Fibroblast of skin of abdomen (primary cell): ENCODE measurements at regions not wholly inside any gene's neighbourhood (a gene's known extent, or its start where the extent isn't known, plus 50 kb on each side); places are given as distances from the start of the nearest gene placed in this dataset.
"Not testable (repeated sequence)": the region's sequence is repeated elsewhere in the genome, so short reads cannot be mapped to it uniquely, and the experiment has no call there.

Experiments
- DNase-seq: peaks from one replicate; pipeline ENCODE4 v3.0.0-alpha.2; 2013

- no peak for DNase-seq
Measured at GRCh38 chr4:141463678-141464077, 172.7 kb upstream of the IL15 start.

DNA sequence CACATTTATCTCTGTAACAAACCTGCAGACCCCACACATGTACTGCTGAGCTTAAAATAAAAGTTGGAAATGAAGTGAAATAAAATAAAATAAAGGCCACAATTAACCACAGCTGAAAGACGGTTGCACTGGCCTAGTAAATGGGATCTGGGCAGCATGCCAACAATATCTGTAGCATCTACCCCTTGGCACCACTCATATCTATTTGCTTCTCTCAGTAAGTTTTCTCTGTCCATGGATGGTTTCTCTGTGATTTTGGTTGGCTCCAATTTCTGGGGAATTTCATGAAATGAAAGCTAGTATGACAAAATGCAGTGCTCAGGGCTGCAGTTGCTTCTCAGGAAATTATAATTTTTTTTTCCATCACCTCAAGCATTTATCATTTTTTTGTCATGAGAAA, 172.0 kb upstream of the IL15 start:
- no peak for DNase-seq

DNA sequence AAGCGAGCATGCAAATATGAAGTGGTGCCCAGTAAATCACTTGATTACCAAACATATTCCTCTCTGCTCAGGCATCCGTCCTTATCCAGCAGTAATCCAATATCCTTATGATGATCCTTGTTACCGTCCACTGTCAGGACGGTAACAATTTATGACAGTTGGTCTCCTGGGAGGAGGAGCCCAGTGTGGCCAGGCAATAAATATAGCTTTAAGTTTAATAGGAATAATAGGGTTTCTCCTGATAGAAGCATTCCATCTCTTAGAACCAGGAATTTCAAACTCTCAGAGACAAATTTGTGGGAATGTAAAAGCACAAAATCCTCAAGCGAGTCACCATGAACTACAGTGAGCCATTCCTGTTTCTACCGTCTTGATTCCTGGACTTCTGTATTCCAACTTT, 171.2 kb upstream of the IL15 start:
- peak; percentile 71 for DNase-seq

GRCh38 chr4:141467225-141467624, 169.2 kb upstream of the IL15 start:
- no peak for DNase-seq

DNA sequence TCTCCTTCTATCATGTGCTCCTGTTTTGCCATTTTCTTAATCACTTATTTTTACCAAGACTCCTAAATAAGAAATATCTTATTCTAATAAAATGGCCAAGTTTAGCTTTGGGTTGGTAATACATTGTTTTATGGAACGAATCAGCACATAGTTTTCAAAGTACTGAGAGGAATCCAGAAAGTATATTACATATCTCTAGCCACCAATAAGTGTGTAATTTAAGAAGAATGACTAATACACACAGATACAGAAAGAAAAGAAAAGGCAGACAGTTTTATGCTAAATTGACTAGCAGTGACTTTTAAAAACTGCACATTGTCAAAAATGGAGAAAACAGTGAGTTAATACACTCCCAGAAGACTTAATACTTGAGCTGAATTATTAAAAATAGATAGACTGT, 167.0 kb upstream of the IL15 start:
- DNase-seq: no peak

GRCh38 chr4:141473026-141473540, 163.3 kb upstream of the IL15 start:
- no peak for DNase-seq

DNA sequence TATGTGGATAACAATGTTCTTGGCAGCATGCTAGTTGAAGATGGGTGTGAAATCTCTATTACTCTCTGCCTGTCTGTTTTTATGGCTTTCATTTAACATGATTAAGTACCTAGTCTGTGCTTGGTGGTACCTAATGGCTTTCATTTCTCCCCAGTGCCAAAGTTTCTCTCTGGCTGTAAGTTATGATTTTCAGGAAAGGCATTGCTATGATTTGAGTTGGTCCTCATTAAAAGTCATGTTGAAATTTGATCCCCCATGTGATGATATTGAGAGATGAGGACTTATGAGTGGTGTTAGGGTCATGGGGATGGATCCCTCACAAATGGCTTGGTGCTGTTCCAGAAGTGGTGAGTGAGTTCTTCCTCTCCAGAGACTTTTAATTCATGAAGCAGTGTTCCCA, 162.4 kb upstream of the IL15 start:
- DNase-seq: peak; percentile 86

DNA sequence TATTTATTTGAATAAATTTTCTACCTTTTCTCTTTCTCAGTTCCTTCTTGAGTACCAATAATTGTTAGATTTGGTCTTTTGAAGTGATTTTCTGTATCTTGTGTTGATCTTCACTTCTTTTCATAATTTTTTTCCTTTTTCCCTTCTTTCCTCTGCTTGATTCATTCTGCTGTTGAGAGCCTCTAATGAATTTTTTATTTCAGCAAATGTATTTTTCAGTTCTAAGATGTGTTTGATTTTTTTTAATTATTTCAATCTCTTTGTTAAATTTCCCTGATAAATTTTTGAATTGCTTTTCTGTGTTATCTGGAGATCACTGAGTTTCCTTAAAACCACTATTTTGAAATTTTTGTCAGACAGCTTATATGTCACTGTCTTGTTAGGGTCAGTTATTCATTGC, 155.4 kb upstream of the IL15 start:
- DNase-seq: no peak

DNA sequence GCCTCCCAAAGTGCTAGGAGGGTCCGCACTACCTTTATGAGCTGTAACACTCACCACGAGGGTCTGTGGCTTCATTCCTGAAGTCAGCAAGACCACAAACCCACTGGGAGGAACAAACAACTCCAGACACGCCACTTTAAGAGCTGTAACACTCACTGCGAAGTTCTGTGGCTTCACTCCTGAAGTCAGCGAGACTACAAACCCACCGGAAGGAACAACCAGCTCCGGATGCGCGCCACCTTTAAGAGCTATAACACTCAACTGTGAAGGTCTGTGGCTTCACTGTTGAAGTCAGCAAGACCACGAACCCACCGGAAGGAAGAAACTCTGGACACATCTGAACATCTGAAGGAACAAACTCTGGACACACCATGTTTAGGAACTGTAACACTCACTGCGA, 152.1 kb upstream of the IL15 start:
- not testable (repeated sequence) for DNase-seq

DNA sequence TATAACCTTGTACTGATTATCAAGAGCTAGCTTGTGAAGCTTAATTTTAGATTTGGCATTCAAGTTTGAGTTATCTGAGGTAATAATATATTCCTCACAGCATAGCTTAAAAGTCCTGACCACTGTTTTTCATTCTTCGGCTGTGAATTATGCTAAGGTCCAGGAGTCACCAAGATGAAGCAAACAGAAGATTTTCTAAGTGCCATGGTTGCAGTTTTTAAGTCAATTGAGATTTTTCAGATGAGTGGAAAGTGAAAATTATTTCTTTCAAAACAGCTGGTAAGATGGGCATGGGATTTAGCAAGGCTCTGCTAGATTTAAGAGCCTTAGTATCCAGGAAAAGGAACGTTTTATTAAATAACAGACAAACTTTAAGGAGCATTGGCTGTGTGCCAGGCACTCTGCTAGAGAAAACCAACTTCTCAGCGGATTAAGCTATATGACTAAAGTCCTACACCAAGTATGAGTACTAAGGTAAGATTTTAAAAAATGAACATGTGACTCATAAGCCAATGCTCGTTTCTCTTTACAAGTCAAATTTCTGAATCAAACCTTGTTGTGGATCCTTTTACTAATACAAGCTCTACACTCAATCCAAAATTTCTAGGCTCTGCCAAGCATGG, 149.9 kb upstream of the IL15 start:
- peak; percentile 90 for DNase-seq

- DNase-seq: no peak
Measured at GRCh38 chr4:141497627-141498026, 138.8 kb upstream of the IL15 start.

DNA sequence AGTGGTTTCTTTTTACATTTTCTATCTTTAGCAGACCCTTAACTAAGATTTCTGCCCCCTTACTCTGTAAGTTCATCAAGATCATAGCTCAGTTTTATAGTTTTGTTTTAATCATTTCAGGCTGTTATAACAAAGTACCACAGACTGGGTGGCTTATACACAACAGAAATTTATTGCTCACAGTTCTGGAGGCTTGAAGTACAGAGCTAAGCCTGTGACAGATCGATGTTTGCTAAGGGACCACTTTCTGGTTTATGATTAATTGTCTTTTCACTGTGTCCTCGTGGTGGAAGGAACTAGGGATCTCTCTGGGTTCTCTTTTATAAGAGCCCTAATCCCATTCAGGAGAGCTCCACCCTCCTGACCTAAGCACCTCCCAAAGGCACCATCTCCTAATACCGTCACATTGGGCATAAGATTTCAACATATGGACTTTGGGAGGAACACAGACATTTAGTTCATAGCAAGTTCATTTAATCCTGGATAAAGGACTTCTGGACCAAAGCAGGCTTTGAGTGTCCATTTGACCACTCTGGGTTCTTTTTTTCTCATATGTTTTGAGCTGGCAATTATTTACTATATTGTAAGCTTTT, 137.0 kb upstream of the IL15 start:
- DNase-seq: no peak

DNA sequence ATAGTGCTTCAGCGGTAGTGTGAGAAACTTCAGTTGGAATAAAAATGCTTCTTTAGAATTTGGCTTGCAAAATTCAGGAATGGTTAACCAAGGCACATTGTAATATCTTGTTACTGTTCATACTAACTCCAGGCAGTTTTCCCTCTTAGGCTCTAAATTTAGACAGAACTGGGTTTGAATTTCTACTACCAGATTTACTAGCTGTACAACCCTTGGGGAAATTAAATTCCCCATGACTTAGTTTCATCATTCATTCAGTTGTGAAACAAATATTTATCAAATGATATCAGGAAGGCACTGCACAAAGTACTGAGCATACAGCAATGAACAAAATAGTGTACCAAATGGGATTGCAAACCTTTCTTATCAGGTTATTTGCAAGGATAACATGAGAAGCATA, 135.0 kb upstream of the IL15 start:
- no peak for DNase-seq

- DNase-seq: peak; percentile 46
Measured at GRCh38 chr4:141501931-141502330, 134.5 kb upstream of the IL15 start.

DNA sequence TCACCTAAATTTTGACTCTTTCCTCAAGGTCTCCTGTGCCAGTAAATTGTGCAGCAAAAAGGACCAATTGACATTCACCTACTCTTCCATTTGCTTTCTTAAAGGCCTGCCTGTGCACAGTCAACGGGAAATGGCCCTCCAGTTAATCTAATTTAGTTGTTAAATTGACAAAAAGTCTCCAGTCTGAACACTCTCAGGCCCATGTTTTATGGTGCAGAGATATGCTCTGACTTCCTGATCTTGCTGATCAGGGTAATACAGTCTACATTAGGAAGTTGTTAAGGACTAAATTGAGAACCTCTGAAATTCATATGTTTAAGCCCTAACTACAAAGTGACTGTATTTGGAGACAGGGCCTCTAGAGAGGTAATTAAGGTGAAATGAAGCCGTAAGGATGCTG, 133.6 kb upstream of the IL15 start:
- no peak for DNase-seq

DNA sequence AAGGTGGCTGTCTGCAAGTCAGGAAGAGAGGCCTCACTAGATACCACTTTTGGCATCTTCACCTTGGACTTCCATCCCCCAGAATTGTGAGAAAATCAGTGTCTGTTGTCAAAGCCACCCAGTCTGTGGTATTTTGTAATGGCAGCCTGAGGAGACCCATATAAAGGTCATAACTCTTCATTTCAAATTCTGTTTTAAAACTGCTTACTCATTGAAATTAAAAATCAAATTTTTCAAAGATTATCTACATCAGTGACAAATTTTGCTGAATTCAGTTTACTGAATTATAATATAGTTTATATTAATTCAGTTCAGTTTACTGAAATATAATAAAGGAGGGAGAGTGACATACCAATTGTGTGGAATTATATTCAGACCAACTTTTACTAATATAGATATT, 133.1 kb upstream of the IL15 start:
- DNase-seq: no peak

DNA sequence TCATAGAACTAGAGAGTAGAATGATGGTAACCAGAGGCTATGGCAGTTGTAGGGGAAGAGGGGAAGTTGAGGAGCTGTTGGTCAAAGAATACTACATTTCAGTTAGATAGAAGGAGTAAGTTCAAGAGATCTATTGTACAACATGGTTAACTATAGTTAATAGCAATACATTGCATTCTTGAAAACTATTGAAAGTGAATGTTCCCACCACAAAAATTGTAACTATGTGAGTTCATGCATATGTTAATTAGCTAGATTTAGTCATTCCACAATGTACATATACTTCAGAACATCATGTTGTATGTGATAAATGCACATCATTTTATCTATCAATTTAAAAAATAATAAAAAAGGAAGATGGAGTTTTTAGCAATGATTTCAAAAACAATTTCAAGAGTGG, 125.3 kb upstream of the IL15 start:
- DNase-seq: peak; percentile 70

DNA sequence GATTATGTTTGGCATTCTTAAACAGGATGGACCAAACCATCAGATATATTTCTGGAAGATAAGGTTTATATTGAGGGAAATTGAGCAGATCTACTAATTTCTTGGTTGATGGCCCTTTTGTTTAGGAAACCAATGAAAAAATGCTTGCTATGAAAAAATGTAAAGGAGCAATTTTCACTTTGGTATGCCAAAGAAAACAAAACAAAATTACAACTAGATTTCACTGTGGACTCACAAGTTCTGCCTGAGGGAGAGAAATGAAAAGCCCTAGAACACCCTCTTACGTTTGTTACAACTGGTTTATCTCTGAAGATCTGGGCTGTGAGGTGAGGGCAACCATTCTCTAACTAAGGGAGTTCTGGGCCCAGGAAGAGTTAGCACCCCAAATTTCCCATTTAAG, 122.5 kb upstream of the IL15 start:
- no peak for DNase-seq

DNA sequence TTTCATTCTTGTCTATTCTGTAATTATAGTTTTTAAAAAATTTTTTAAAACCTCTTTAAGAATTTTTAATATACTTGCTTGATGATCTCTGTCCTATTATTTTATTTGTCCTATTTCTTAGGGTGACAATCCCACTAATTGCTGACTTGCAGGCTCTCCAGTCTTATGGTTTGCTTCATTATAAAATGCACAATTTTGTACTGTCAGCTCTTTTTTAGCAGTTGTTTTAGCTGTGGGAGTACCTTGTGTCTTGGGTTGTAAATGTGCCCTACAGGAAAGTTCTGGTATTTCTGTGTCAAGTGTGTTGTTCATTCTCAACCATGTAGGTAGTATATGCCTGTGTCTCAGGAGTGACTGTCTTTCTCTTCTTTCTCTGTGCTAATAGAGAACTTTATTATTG, 118.2 kb upstream of the IL15 start:
- DNase-seq: no peak

DNA sequence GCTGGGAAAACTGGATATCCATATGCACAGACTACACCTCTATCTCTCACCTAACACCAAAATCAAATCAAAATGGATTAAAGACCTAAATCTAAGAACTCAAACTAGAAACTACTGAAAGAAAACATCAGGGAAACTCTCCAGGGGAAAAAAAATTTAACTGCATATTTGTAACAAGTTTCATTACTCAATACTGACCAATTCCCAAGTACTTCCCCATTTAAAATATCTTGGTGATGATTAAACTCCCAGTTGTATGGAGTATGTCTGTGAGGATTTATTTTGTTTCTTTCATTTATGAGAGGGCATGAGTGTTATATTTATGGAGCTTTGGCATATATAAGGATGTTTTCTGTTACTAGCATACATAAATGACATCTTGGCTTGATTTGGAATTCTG, 112.3 kb upstream of the IL15 start:
- peak; percentile 67 for DNase-seq

DNA sequence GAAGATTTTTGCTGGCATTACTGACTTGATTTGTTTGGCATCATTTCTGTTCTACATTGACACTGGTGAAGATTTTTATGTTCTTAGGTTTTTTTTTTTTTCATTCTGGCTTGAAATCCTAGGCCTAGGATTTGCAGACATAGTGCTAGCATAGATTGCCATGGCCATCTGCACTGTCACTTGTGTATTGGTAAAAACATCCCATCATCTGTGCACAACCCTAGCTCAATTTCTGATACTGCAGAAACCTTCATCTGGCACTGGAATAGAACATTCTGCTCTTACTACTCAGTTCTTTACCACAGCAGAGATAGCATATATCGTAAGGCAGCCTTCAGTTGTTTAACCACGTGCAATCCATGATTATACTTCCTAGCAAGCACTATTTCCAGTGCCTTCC, 111.5 kb upstream of the IL15 start:
- DNase-seq: no peak

DNA sequence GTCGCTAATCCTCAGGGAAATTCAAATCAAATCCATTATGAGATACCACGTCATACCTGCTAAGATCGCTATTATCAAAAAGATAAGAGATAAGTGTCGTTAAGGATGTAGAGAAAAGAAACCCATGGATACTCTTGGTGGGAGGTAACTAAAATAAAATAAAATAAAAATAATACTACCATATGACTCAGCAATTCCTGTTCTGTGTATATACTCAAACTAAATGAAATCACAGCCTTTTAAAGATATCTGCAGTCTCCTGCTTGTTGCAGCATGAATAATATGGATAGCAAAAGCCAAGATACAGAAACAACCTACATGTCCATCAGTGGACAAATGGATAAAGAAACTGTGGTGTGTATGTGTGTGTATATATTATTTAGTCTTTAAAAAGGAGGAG, 105.8 kb upstream of the IL15 start:
- DNase-seq: no peak

- DNase-seq: no peak
Measured at GRCh38 chr4:141534985-141535384, 101.4 kb upstream of the IL15 start.

DNA sequence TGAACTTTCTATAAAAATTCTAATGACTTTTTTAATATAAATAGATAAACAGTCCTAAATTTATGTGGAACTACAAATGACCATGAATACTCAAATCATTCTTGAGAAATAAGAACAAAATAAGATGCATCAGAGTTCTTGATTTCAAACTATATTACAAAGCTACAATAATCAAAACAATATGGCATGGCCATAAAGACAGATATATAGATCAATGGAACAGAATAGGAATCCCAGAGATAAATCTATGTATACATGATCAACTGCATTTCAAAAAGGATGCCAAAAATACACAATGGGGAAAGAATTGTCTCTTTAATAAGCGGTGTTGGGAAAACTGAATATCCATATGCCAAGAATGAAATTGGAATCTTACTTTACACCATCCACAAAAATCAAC, 98.4 kb upstream of the IL15 start:
- DNase-seq: no peak

GRCh38 chr4:141540643-141541042, 95.7 kb upstream of the IL15 start:
- peak; percentile 12 for DNase-seq
